ENCODE measurements at regions not wholly inside any gene's neighbourhood (a gene's known extent, or its start where the extent isn't known, plus 50 kb on each side); places are given as distances from the start of the nearest gene placed in this dataset.

DNA sequence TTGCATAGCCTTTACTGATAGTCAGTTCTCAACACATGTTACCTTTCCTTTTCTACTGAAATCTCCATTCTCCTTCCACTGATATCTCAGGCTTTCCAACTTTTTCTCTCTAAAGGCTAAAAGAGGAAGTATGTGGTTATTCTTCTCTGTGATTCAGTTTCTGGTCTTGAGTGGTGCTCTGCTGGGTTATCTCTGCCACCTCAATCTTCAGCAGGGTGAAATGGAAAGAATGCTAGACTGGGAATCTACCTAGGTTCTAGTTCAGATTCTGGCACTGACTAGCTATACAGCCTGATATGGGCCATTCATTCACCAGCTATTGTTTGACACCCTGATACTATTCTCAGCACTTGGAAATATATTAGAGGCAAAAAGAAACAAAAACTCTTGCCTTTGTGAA lies 124.9 kb upstream of the GRIA1 start:
- TF ChIP-seq SP1 (IDR thresholded peaks at IDR 0.05; ENCODE audit: low read depth, low read length) (no peak), MYC (IDR thresholded peaks at IDR 0.05; ENCODE audit: insufficient read depth, insufficient read length, insufficient replicate concordance, low read length, severe bottlenecking) (no peak), ZNF274 (IDR thresholded peaks at IDR 0.05; ENCODE audit: insufficient read depth, insufficient read length) (no peak)
- TF ChIP-seq, protein P1, sequence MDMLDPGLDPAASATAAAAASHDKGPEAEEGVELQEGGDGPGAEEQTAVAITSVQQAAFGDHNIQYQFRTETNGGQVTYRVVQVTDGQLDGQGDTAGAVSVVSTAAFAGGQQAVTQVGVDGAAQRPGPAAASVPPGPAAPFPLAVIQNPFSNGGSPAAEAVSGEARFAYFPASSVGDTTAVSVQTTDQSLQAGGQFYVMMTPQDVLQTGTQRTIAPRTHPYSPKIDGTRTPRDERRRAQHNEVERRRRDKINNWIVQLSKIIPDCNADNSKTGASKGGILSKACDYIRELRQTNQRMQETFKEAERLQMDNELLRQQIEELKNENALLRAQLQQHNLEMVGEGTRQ (IDR thresholded peaks at IDR 0.05; ENCODE audit: borderline replicate concordance, low read depth, low read length) = no peak
